ENCODE measurements at regions not wholly inside any gene's neighbourhood (a gene's known extent, or its start where the extent isn't known, plus 50 kb on each side); places are given as distances from the start of the nearest gene placed in this dataset.
"Not testable (repeated sequence)": the region's sequence is repeated elsewhere in the genome, so short reads cannot be mapped to it uniquely, and the experiment has no call there.

DNA sequence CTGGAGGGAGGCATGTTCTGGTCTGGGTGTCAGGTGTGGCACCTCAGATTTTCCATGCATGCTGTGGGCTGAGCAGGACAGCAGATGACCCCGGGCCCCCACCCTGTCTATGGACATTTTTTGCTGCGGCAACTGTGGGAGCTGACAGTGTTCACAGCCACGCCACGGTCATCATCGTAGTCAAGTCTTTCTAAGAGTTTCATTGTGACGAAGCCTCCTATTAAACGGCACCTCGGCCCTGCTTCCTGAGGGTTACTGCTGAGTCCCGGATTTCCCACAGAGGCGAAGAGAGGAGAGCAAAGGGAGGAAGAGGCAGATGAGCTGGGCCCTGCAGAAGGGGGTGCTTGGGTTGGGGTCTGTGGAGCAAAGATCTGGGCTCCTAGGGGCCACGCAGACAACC is 152.1 kb upstream of the POTEB2 start:
- not testable (repeated sequence) for DNase-seq

DNA sequence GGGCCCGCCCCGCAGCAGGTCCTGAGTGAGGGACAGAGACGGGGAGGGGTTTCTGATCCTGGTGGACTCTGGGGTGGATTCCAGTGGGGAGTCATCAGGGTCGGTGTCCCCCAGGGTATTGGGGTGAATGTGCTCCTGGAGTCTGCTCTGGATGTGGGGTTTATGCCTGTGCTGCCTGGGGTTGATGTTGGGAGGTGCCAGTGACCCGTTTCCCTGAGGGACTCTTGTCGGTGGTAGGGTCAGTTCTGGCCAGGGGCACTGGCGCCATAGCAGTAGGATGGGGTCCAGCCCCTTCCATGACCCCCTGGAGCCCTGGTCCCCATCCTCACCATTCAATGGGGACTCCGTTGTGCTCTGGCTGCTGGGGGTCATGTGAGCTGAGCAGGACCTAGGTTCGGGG is 151.2 kb upstream of the POTEB2 start:
- DNase-seq: not testable (repeated sequence)

- DNase-seq: not testable (repeated sequence)
Measured at GRCh38 chr15:21016589-21016988, 150.5 kb upstream of the POTEB2 start.

GRCh38 chr15:21015171-21015570 is 149.1 kb upstream of the POTEB2 start:
- not testable (repeated sequence) for DNase-seq

GRCh38 chr15:21013308-21013707 is 147.2 kb upstream of the POTEB2 start:
- DNase-seq: not testable (repeated sequence)

- DNase-seq: not testable (repeated sequence)
Measured at GRCh38 chr15:21009651-21010050, 143.5 kb upstream of the POTEB2 start.

DNA sequence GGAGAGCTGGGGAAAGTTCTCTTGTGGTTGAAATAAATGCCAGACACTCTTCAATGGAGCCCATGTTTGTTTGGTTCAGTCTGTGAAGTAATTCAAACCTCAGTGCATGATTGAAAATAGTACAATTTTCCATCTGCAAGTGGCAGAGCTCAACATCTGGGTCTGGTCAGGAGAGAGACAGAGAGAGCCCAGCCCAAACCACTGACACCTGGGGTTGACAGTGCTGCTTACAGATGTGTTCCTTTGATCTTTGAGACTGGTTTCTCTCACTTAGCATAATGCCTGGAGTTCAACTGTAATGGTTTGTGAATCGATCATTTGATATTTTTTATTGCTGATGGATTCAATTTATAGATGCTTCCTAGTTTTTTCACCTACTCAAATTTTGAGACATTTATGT is 137.3 kb upstream of the POTEB2 start:
- DNase-seq: not testable (repeated sequence)

DNA sequence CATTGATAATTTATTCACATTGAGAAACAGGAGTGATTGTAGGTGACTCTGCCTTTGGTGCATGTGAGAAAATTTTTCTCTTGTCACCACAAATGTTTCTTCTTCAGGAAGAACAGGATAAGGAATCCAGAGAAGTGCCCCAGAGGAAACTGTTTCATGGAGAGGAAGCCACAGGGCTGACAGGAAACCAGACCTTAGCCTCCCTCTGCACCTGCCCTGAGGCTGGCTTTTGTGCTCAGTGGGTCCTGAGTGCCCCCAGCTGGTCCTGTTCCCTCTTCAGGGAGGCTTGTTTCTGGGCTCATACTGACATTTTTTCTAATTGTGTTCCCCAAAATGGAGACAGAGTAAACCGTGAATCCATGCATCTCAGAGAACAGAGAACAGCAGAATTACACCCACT is 135.8 kb upstream of the POTEB2 start:
- not testable (repeated sequence) for DNase-seq

- not testable (repeated sequence) for DNase-seq
Measured at GRCh38 chr15:20991691-20992090, 125.6 kb upstream of the POTEB2 start.

DNA sequence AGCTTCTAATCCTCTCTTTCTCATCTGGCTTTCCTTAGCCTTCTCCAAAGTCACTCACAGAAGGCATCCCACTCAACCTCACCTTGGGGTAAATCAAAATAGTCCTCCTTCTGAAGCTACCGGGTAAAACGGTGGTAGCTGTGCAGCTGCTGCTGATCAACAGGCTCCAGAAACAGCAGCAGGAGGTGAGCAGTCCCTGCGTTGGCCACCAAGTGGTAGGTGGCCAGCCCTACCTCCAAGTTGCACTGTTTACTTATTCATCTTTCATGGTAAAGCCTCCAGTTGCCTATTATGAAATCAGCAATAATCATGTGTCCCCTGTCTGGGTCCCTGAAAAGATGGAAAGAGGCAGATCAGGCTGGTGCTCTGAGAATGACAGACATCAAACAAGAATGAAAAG is 125.1 kb upstream of the POTEB2 start:
- DNase-seq: not testable (repeated sequence)

DNA sequence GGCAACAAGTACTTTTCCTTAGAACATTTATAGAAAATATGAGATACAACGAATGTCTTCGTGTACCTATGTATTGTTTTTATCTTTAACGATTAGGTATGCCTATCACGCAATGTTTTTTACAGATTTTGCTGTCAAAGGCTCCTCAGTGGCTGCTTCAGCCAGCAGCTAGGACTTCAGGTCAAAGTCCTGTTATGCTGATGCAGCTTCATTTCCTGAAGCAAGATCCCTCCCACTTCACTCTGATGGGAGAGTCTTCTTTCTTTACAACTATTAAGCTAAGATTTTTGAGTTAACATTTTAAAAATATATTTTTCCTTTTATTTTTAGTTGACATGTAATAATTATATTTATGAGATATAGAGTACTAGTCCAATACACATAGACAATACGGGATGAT is 120.7 kb upstream of the POTEB2 start:
- not testable (repeated sequence) for DNase-seq

- DNase-seq: not testable (repeated sequence)
Measured at GRCh38 chr15:20978057-20978456, 111.9 kb upstream of the POTEB2 start.

GRCh38 chr15:20972762-20973161 is 106.6 kb upstream of the POTEB2 start:
- not testable (repeated sequence) for DNase-seq

- DNase-seq: not testable (repeated sequence)
Measured at GRCh38 chr15:20959299-20959698, 93.2 kb upstream of the POTEB2 start.

- DNase-seq: not testable (repeated sequence)
Measured at GRCh38 chr15:20929322-20929721, 63.2 kb upstream of the POTEB2 start.
